Mesendoderm (in vitro differentiated cells): ENCODE measurements at regions not wholly inside any gene's neighbourhood (a gene's known extent, or its start where the extent isn't known, plus 50 kb on each side); places are given as distances from the start of the nearest gene placed in this dataset.

Experiments
- DNase-seq: peaks from one replicate; pipeline ENCODE4 v3.0.0; 2013
- H2AK5ac ChIP-seq: 2 replicates; pipeline ENCODE4 v1.6.1; 2013; ENCODE audit warnings: low read length, inconsistent platforms
- H2BK120ac ChIP-seq: 2 replicates; pipeline ENCODE4 v1.6.1; 2013; ENCODE audit warnings: low read depth, mild to moderate bottlenecking, low read length, moderate library complexity, mixed read lengths
- H2BK15ac ChIP-seq: replicated peaks from 2 replicates; pipeline ENCODE4 v1.6.1; 2013; ENCODE audit warnings: low read depth, mild to moderate bottlenecking, moderate library complexity
- H2BK5ac ChIP-seq: 2 replicates; pipeline ENCODE4 v1.6.1; 2013; ENCODE audit warnings: low read length, inconsistent platforms
- H3K18ac ChIP-seq: 2 replicates; pipeline ENCODE4 v1.6.1; 2013; ENCODE audit warnings: mild to moderate bottlenecking, low read length, mixed read lengths
- H3K23ac ChIP-seq: one replicate; pipeline ENCODE4 v1.6.1; 2013; ENCODE audit warnings: low read length
- H3K27ac ChIP-seq: 2 replicates; pipeline ENCODE4 v1.5.1; 2013; ENCODE audit warnings: low read depth, mild to moderate bottlenecking, inconsistent platforms, low read length, moderate library complexity
- H3K27me3 ChIP-seq: 2 replicates; pipeline ENCODE4 v1.6.1; 2013; ENCODE audit warnings: low read length, control low read depth, mild to moderate bottlenecking, inconsistent platforms; ENCODE audit not compliant: insufficient read depth, poor library complexity
- H3K36me3 ChIP-seq: 2 replicates; pipeline ENCODE4 v1.6.1; 2013; ENCODE audit warnings: low read length, inconsistent platforms; ENCODE audit not compliant: control insufficient read depth, insufficient read depth
- H3K4ac ChIP-seq: one replicate; pipeline ENCODE4 v1.6.1; 2013; ENCODE audit warnings: low read depth, mild to moderate bottlenecking, low read length, moderate library complexity
- H3K4me1 ChIP-seq: 2 replicates; pipeline ENCODE4 v1.6.1; 2013; ENCODE audit warnings: low read depth, low read length, inconsistent platforms; ENCODE audit not compliant: control insufficient read depth
- H3K4me2 ChIP-seq: 2 replicates; pipeline ENCODE4 v1.6.1; 2013; ENCODE audit warnings: low read length
- H3K4me3 ChIP-seq: 2 replicates; pipeline ENCODE4 v1.5.1; 2013; ENCODE audit warnings: mild to moderate bottlenecking, low read length
- H3K56ac ChIP-seq: one replicate; pipeline ENCODE4 v1.6.1; 2013; ENCODE audit warnings: low read length
- H3K79me1 ChIP-seq: 2 replicates; pipeline ENCODE4 v1.6.1; 2013; ENCODE audit warnings: low read length, inconsistent platforms
- H3K79me2 ChIP-seq: 2 replicates; pipeline ENCODE4 v1.6.1; 2013; ENCODE audit warnings: mild to moderate bottlenecking, low read length; ENCODE audit not compliant: control insufficient read depth, insufficient read depth
- H3K9ac ChIP-seq: 2 replicates; pipeline ENCODE4 v1.6.1; 2013; ENCODE audit warnings: low read length, inconsistent platforms
- H4K5ac ChIP-seq: one replicate; pipeline ENCODE4 v1.6.1; 2013; ENCODE audit warnings: low read length
- H4K8ac ChIP-seq: one replicate; pipeline ENCODE4 v1.6.1; 2013; ENCODE audit warnings: low read depth, mild to moderate bottlenecking, control low read depth, low read length, moderate library complexity
- WGBS: extraction: QIAGEN DNeasy Blood & Tissue Kit; methylation state at CpG from one replicate; pipeline ENCODE4 v1.1.7; 2013; ENCODE audit warnings: low lambda C conversion rate, missing lambda C conversion rate; ENCODE audit not compliant: insufficient coverage; ENCODE audit errors: extremely low coverage; 5-methylcytosine and 5-hydroxymethylcytosine counted together

DNA sequence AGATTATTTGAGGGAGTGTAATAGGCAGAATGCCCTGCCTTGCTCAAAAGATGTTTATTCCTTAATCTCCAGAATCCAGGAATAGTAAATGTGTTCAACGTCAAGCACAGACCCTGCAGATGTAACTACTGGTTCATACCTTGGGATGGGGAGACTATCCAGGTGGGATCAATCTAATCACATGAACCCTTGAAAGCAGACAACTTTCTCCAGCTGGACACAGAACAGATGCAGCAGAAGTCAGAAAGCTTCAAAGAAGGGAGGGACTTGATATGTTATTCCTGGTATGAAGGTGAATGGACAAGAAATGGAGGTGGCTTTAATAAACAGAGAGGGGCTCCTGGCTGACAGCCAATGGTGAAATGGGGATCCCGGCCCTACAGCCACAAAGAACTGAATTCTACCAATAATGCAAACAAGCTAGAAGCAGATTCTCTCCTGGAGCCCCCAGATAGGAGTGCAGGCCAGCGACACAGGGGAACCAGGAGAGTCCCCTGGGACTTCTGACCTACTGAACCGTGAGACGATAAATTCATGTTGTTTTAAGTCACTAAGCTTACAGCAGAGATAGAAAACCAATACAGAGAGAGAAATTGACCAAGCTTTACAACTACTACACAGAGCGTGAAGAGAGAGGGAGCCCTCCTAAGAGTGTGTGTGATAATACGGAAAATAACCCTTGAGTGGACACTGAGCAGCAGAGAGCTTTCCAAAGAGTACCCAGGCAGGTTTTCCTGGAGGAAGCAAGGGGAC, 133.5 kb upstream of the TMEM132C start:
- H2BK5ac ChIP-seq, result no peak overlapping the region

DNA sequence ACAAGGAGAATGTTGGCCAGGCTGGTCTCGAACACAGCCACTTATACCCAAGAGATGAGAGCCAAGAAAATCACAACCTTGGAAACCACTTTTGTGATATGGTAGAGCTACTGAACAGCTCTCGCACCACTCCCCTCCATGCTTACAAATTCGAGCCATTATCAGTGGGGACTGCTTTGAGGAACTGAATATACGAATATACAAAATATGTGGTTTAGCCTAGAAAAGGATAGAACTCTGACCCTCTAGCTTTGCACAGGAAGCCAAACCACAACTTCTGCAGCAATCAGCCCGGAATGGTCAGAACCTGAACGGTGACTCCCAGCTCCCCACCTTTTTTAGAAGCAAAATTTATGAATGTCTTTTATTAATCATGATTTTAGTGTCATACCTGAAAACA, 129.8 kb upstream of the TMEM132C start:
- Histone ChIP-seq H3K27me3 (no peaks in the 10 kb centered on the region), H2BK120ac (no peak overlapping the region), H3K4ac (no peak overlapping the region), H3K23ac (no peak overlapping the region), H3K79me2 (no peaks in the 10 kb centered on the region), H3K9ac (no peak overlapping the region), H4K8ac (no peak overlapping the region), H4K5ac (no peak overlapping the region), H3K36me3 (no peaks in the 10 kb centered on the region), H2BK15ac (no peak overlapping the region), H3K4me2 (no peak overlapping the region), H3K79me1 (no peaks in the 10 kb centered on the region), H3K4me1 (no peaks in the 10 kb centered on the region), H3K56ac (no peak overlapping the region), H3K27ac (no peak overlapping the region), H3K18ac (no peak overlapping the region), H2AK5ac (no peak overlapping the region), H2BK5ac (no peak overlapping the region), H3K4me3 (no peak overlapping the region)
- DNase-seq, result no peak
- WGBS, result no CpG with 5 or more reads among the region's 6 CpGs

More for the DNA sequence above, 133.5 kb upstream of the TMEM132C start:
- H3K9ac ChIP-seq, result no peak overlapping the region
- no peak overlapping the region for H4K5ac ChIP-seq
- no peak for DNase-seq
- H3K36me3 ChIP-seq, result no peaks in the 10 kb centered on the region
- H3K4me1 ChIP-seq, result no peaks in the 10 kb centered on the region
- no peak overlapping the region for H4K8ac ChIP-seq
- no peaks in the 10 kb centered on the region for H3K79me1 ChIP-seq
- no peak overlapping the region for H3K56ac ChIP-seq
- no peak overlapping the region for H3K4me3 ChIP-seq
- no CpG with 5 or more reads among the region's 7 CpGs for WGBS
- H2BK120ac ChIP-seq, result no peak overlapping the region
- no peak overlapping the region for H3K23ac ChIP-seq
- no peak overlapping the region for H3K4ac ChIP-seq
- no peak overlapping the region for H3K27ac ChIP-seq
- no peaks in the 10 kb centered on the region for H3K79me2 ChIP-seq
- no peak overlapping the region for H3K4me2 ChIP-seq
- no peaks in the 10 kb centered on the region for H3K27me3 ChIP-seq
- H2BK15ac ChIP-seq, result no peak overlapping the region
- H3K18ac ChIP-seq, result no peak overlapping the region
- H2AK5ac ChIP-seq, result no peak overlapping the region

DNA sequence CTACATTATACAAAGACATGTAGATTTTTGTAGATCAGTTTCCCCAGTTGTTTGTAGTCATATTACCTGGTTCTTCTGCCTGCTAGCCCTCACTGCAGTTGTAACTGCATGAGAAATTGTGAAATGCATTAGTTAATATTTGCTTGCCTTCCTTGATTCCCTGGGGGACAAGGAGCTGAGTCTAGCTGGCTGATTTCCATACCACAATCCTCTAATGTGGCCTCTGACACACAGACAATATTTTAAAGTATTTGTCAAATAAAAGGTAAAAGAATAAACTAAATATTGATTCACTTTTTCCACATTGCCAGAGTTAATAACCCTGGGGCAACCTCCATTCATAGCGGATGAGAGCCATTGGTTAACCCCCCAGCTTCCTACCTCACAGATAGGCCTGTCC, 128.8 kb upstream of the TMEM132C start:
- Histone ChIP-seq H3K56ac (no peak overlapping the region), H3K18ac (no peak overlapping the region), H2BK120ac (no peak overlapping the region), H3K4me1 (no peaks in the 10 kb centered on the region), H3K79me1 (no peaks in the 10 kb centered on the region), H3K27ac (no peak overlapping the region), H3K4me3 (no peak overlapping the region), H3K23ac (no peak overlapping the region), H4K5ac (no peak overlapping the region), H2BK5ac (no peak overlapping the region), H3K4me2 (no peak overlapping the region), H3K9ac (no peak overlapping the region), H3K36me3 (no peaks in the 10 kb centered on the region), H3K27me3 (no peaks in the 10 kb centered on the region), H2AK5ac (no peak overlapping the region), H4K8ac (no peak overlapping the region), H3K4ac (no peak overlapping the region), H3K79me2 (no peaks in the 10 kb centered on the region), H2BK15ac (no peak overlapping the region)
- no peak for DNase-seq
- no CpG with 5 or more reads among the region's 1 CpG for WGBS

DNA sequence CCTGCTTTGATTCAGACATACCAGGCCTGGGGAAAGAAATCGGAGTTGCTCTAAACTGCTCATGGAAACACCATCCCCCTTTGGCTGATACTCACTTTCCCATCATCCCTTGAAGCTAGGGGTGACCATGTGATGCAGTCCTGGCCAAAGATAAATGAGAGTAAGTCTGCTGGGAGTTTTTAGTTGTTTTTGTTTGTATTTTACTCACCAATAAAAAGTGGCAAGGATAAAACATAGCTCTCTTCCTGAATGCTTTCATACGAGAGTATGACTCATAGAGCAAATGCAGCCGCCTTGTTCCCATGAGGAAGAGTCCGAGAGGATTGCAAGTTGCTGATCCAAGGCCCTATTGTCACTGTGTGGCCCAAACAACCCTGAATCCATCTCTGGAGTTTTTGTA, 126.4 kb upstream of the TMEM132C start:
- H2BK15ac ChIP-seq, result no peak overlapping the region
- H2BK120ac ChIP-seq, result no peak overlapping the region
- no peak overlapping the region for H3K23ac ChIP-seq
- H3K79me1 ChIP-seq, result no peaks in the 10 kb centered on the region
- no peak overlapping the region for H3K4ac ChIP-seq
- WGBS, result no CpG with 5 or more reads among the region's 4 CpGs
- H3K9ac ChIP-seq, result no peak overlapping the region
- no peak overlapping the region for H4K5ac ChIP-seq
- H3K4me1 ChIP-seq, result no peaks in the 10 kb centered on the region
- H3K56ac ChIP-seq, result no peak overlapping the region
- no peaks in the 10 kb centered on the region for H3K36me3 ChIP-seq
- H3K27ac ChIP-seq, result no peak overlapping the region
- no peak overlapping the region for H3K4me3 ChIP-seq
- H3K79me2 ChIP-seq, result no peaks in the 10 kb centered on the region
- no peak overlapping the region for H3K4me2 ChIP-seq
- H3K27me3 ChIP-seq, result no peaks in the 10 kb centered on the region
- H3K18ac ChIP-seq, result no peak overlapping the region
- no peak overlapping the region for H2AK5ac ChIP-seq
- H2BK5ac ChIP-seq, result no peak overlapping the region
- H4K8ac ChIP-seq, result no peak overlapping the region
- DNase-seq, result peak; percentile 10

DNA sequence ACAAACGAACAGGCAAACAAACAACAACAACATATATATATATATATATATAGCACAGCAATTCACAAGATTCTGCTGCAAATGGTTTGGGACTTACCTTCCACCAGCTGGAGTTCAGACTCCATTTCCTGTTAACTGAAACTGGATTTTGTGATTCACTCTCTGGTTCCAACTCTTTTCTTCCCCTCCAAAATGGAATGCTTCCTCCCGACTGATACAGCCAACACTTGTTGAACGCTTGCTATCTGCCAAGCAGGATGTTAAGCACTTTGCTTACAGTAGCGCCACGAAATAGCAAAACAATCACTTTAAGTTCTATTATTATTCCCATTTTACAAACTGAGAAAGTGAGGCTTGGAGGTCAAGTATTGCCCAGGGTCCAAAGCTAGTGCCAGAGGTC, 116.0 kb upstream of the TMEM132C start:
- H3K4me1 ChIP-seq, result no peaks in the 10 kb centered on the region
- no peak overlapping the region for H4K8ac ChIP-seq
- no peaks in the 10 kb centered on the region for H3K27me3 ChIP-seq
- H2BK5ac ChIP-seq, result no peak overlapping the region
- no peak overlapping the region for H3K27ac ChIP-seq
- H3K36me3 ChIP-seq, result no peaks in the 10 kb centered on the region
- no peak overlapping the region for H3K4me3 ChIP-seq
- H3K18ac ChIP-seq, result no peak overlapping the region
- no peaks in the 10 kb centered on the region for H3K79me2 ChIP-seq
- no peak overlapping the region for H2BK120ac ChIP-seq
- H3K23ac ChIP-seq, result no peak overlapping the region
- no peak overlapping the region for H2AK5ac ChIP-seq
- H3K4ac ChIP-seq, result no peak overlapping the region
- no peak overlapping the region for H2BK15ac ChIP-seq
- no peak overlapping the region for H3K4me2 ChIP-seq
- no peak overlapping the region for H4K5ac ChIP-seq
- DNase-seq, result no peak
- no peak overlapping the region for H3K56ac ChIP-seq
- H3K79me1 ChIP-seq, result no peaks in the 10 kb centered on the region
- no CpG with 5 or more reads among the region's 5 CpGs for WGBS
- no peak overlapping the region for H3K9ac ChIP-seq

DNA sequence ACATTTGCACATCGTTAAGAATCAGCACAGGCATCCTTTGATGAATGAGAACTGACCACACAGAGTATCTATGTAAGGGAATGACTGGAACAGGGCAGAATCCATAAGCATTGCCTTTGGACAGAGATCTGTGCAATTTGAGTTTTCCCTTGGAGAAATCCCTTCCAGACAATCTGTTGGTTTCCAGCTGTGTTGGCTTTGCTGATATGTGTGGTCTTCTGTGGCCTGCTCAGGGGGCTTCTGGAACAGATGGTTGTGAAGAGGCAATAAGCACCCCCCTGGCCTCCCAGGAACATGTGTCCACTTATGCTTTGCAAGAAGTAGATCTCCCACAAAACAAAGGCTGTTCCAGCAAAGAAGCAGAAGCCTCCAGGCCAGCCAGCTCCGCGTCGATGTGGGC, 111.4 kb upstream of the TMEM132C start:
- Histone ChIP-seq H2BK15ac (no peak overlapping the region), H4K8ac (no peak overlapping the region), H3K18ac (no peak overlapping the region), H2BK5ac (no peak overlapping the region), H3K4me1 (no peaks in the 10 kb centered on the region), H3K27ac (no peak overlapping the region), H3K4ac (no peak overlapping the region), H2BK120ac (no peak overlapping the region), H3K56ac (no peak overlapping the region), H2AK5ac (no peak overlapping the region), H3K4me2 (no peak overlapping the region), H3K23ac (no peak overlapping the region), H3K27me3 (no peaks in the 10 kb centered on the region), H3K9ac (no peak overlapping the region), H3K79me1 (no peaks in the 10 kb centered on the region), H3K79me2 (no peaks in the 10 kb centered on the region), H4K5ac (no peak overlapping the region), H3K4me3 (no peak overlapping the region), H3K36me3 (no peaks in the 10 kb centered on the region)
- WGBS, result no CpG with 5 or more reads among the region's 4 CpGs
- DNase-seq, result no peak
